Sigmoid colon (tissue), 4 donors: ENCODE measurements at regions not wholly inside any gene's neighbourhood (a gene's known extent, or its start where the extent isn't known, plus 50 kb on each side); places are given as distances from the start of the nearest gene placed in this dataset.

ENCODE experiments used
- CTCF ChIP-seq, 4 experiments: fragments of 450-650 bp in 3 of 4; fragments of 200-600 bp in 1 of 4; IDR thresholded peaks; one replicate each; pipeline ENCODE4 v1.5.1; 2016 to 2019; ENCODE audit warnings: antibody characterized with exemption in 4 of 4, mild to moderate bottlenecking in 3 of 4, moderate library complexity in 2 of 4
- POLR2A ChIP-seq, 2 donors: fragments of 450-650 bp; IDR thresholded peaks; one replicate each; pipeline ENCODE4 v1.6.1; 2016; ENCODE audit warnings: antibody characterized with exemption in 2 of 2, mild to moderate bottlenecking in 2 of 2, moderate library complexity in 2 of 2
- POLR2AphosphoS5 ChIP-seq, 4 donors: sonication (generic); formaldehyde crosslinking; IDR thresholded peaks; one replicate each; pipeline ENCODE4 v1.6.1; 2017; ENCODE audit warnings: antibody characterized with exemption in 4 of 4

GRCh38 chr2:18900691-18901141 lies 311.3 kb upstream of the NT5C1B start:
- TF ChIP-seq POLR2AphosphoS5 (IDR thresholded peaks at IDR 0.05) (peak in 1 of 4 donors; percentile 15), CTCF (IDR thresholded peaks at IDR 0.05) (no peak), POLR2A (IDR thresholded peaks at IDR 0.05) (no peak)
